ENCODE measurements at regions not wholly inside any gene's neighbourhood (a gene's known extent, or its start where the extent isn't known, plus 50 kb on each side); places are given as distances from the start of the nearest gene placed in this dataset.
"Not testable (repeated sequence)": the region's sequence is repeated elsewhere in the genome, so short reads cannot be mapped to it uniquely, and the experiment has no call there.

DNA sequence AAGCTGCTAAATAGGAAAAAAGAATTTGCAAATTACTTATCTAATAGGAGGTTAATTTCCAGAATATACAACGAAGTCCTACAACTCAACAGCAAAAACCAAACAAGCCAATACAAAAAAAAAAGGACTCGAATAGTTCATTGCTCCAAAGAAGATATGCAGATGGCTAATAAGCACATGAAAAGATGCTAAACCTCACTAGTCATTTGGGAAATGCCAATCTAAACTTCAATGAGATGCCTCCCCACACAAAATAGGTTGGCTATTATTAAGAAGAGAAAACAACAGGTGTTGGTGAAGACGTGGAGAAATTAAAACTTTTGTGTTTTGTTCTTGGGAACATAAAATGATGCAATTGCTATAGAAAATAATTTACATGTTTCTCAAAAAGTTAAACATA is 1634.4 kb upstream of the DDX18 start:
- H3K27me3 ChIP-seq = no peaks in the 10 kb centered on the region
- no peak overlapping the region for H3K4me3 ChIP-seq
- DNase-seq = no peak
- no peaks in the 10 kb centered on the region for H3K4me1 ChIP-seq
- H3K9me3 ChIP-seq = peaks cover 0 to 6% of the 10 kb centered on the region in 2 donors
- intact Hi-C loops (cut with DNase I; ENCODE audit: low total_unique reads) (no loop called here), in situ Hi-C loops (cut with MboI; ENCODE audit: low pct_ligation_motif_present in 1 of 4, low pct_unique_long_range_greater_than_20kb in 1 of 4, low sequenced_read_pairs in 3 of 4) (no loop called here)
- WGBS, 2 donors (ENCODE audit: low coverage in 1 of 2) = 10 to 39% methylated on average over 3 of the region's 3 CpGs
- H3K27ac ChIP-seq = no peak overlapping the region
- H3K36me3 ChIP-seq = no peaks in the 10 kb centered on the region
- TF ChIP-seq POLR2A (IDR thresholded peaks at IDR 0.05) = no peak

DNA sequence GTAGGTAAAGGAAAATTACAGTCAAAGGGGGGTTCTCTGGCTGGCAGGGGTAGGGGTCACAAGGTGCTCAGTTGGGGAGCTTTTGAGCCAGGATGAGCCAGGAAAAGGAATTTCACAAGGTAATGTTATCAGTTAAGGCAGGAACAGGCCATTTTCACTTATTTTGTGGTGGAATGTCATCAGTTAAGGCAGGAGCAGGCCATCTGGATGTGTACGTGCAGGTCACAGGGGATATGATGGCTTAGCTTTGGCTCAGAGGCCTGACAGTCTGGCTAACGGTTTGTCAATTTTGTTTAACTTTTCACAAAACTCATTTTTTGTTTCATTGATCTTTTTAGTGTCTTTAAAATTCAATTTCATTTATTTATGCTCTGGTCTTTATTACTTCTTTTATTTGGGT is 1623.8 kb upstream of the DDX18 start:
- H3K4me1 ChIP-seq; intact Hi-C loops (cut with DNase I; ENCODE audit: low total_unique reads); DNase-seq; H3K27me3 ChIP-seq; H3K27ac ChIP-seq; in situ Hi-C loops (cut with MboI; ENCODE audit: low pct_ligation_motif_present in 1 of 4, low pct_unique_long_range_greater_than_20kb in 1 of 4, low sequenced_read_pairs in 3 of 4); H3K4me3 ChIP-seq; H3K36me3 ChIP-seq: not testable (repeated sequence)
- peaks cover 7 to 11% of the 10 kb centered on the region in 2 donors for H3K9me3 ChIP-seq
- 35 to 63% methylated on average over 2 of the region's 2 CpGs for WGBS, 2 donors (ENCODE audit: low coverage in 1 of 2)

DNA sequence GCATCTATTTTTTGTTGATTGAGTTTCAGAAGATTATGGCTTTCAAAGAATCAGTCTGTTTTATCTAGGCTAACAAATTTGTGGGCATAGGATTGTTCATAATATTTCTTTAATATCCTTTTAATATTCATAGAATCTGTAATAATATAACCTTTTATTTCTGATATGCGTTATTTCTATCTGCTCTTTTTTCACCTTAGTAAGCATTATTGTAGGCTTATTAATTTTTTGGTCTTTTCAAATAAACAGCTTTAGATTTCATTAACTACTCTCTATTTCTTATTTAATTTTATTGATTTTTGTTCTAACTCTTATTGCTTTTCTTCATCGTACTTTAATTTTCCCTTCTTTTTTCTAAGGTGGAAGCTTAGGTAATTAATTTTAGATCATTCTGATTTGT is 1614.4 kb upstream of the DDX18 start:
- no peak overlapping the region for H3K4me3 ChIP-seq
- no peaks in the 10 kb centered on the region for H3K36me3 ChIP-seq
- TF ChIP-seq, protein P1, sequence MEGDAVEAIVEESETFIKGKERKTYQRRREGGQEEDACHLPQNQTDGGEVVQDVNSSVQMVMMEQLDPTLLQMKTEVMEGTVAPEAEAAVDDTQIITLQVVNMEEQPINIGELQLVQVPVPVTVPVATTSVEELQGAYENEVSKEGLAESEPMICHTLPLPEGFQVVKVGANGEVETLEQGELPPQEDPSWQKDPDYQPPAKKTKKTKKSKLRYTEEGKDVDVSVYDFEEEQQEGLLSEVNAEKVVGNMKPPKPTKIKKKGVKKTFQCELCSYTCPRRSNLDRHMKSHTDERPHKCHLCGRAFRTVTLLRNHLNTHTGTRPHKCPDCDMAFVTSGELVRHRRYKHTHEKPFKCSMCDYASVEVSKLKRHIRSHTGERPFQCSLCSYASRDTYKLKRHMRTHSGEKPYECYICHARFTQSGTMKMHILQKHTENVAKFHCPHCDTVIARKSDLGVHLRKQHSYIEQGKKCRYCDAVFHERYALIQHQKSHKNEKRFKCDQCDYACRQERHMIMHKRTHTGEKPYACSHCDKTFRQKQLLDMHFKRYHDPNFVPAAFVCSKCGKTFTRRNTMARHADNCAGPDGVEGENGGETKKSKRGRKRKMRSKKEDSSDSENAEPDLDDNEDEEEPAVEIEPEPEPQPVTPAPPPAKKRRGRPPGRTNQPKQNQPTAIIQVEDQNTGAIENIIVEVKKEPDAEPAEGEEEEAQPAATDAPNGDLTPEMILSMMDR (IDR thresholded peaks at IDR 0.05) = no peak
- TF ChIP-seq POLR2A (IDR thresholded peaks at IDR 0.05) (no peak), EP300 (IDR thresholded peaks at IDR 0.05; ENCODE audit: low read depth) (no peak), POLR2AphosphoS5 (IDR thresholded peaks at IDR 0.05) (no peak)
- no peak overlapping the region for H3K27ac ChIP-seq
- H3K9me3 ChIP-seq = peaks cover 5 to 10% of the 10 kb centered on the region in 2 donors
- WGBS, 2 donors (ENCODE audit: low coverage in 1 of 2) = 83 to 88% methylated on average over 2 of the region's 2 CpGs
- no peaks in the 10 kb centered on the region for H3K27me3 ChIP-seq
- intact Hi-C loops (cut with DNase I; ENCODE audit: low total_unique reads) = no loop called here
- in situ Hi-C loops (cut with MboI; ENCODE audit: low pct_ligation_motif_present in 1 of 4, low pct_unique_long_range_greater_than_20kb in 1 of 4, low sequenced_read_pairs in 3 of 4) = no loop called here
- DNase-seq = no peak
- no peaks in the 10 kb centered on the region for H3K4me1 ChIP-seq

DNA sequence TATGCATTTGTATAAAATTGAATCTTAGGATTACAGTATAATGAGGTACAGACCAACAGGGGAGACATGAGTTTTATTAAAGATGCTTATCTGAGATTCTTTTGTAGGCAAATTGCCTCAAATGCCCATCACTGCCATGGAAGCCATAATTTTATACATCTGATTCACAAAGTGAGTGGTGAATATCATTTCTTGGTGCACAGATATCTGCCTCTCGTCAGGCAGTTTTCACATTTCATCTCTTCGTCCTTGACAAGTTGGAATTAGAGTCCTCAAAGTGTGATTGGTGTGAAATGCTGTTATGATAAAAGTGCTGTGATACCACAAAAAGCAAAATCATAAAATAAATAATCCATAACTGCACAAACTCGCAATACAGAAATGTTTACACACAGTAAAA is 1602.8 kb upstream of the DDX18 start:
- Histone ChIP-seq H3K9me3 (peaks cover 0 to 3% of the 10 kb centered on the region in 2 donors), H3K27me3 (no peaks in the 10 kb centered on the region), H3K4me3 (no peak overlapping the region), H3K27ac (no peak overlapping the region), H3K4me1 (no peaks in the 10 kb centered on the region), H3K36me3 (no peaks in the 10 kb centered on the region)
- TF ChIP-seq EP300 (IDR thresholded peaks at IDR 0.05; ENCODE audit: low read depth) (no peak), POLR2A (IDR thresholded peaks at IDR 0.05) (no peak), POLR2AphosphoS5 (IDR thresholded peaks at IDR 0.05) (no peak)
- TF ChIP-seq, protein P1 (IDR thresholded peaks at IDR 0.05) = no peak
- DNase-seq = no peak
- intact Hi-C loops (cut with DNase I; ENCODE audit: low total_unique reads) (no loop called here), in situ Hi-C loops (cut with MboI; ENCODE audit: low pct_ligation_motif_present in 1 of 4, low pct_unique_long_range_greater_than_20kb in 1 of 4, low sequenced_read_pairs in 3 of 4) (no loop called here)
- WGBS, 2 donors (ENCODE audit: low coverage in 1 of 2) = 38 to 64% methylated on average over 3 of the region's 3 CpGs

DNA sequence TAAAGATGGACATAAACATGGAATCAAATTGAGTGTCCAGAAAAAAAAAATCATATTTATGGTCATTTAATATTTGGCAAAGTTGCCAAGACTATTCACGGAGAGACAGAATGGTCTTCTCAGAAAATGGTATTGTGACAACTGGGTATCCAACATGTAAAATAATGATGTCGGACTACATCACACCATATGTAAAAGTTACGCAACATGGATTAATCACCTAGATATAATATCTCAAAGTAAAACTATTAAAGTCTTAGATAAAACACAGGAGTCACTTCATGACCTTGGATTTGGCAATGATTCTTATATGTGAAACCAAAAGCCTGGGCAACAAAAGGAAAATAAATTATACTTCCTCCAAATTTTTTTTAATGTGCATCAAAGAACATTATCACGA is 1591.7 kb upstream of the DDX18 start:
- TF ChIP-seq POLR2AphosphoS5 (IDR thresholded peaks at IDR 0.05) = no peak
- no peak for TF ChIP-seq POLR2A (IDR thresholded peaks at IDR 0.05)
- no peak for TF ChIP-seq EP300 (IDR thresholded peaks at IDR 0.05; ENCODE audit: low read depth)
- TF ChIP-seq, protein P1 (IDR thresholded peaks at IDR 0.05) = no peak
- intact Hi-C loops (cut with DNase I; ENCODE audit: low total_unique reads) = no loop called here
- no peaks in the 10 kb centered on the region for H3K36me3 ChIP-seq
- no peaks in the 10 kb centered on the region for H3K4me1 ChIP-seq
- no peak overlapping the region for H3K4me3 ChIP-seq
- in situ Hi-C loops (cut with MboI; ENCODE audit: low pct_ligation_motif_present in 1 of 4, low pct_unique_long_range_greater_than_20kb in 1 of 4, low sequenced_read_pairs in 3 of 4) = no loop called here
- no peak overlapping the region for H3K27ac ChIP-seq
- 81 to 88% methylated on average over 4 of the region's 4 CpGs for WGBS, 2 donors (ENCODE audit: low coverage in 1 of 2)
- no peaks in the 10 kb centered on the region for H3K27me3 ChIP-seq
- no peak for DNase-seq
- no peaks in the 10 kb centered on the region for H3K9me3 ChIP-seq

Measured in transverse colon (tissue), 4 donors.